DND-41 (cell line): ENCODE measurements at regions not wholly inside any gene's neighbourhood (a gene's known extent, or its start where the extent isn't known, plus 50 kb on each side); places are given as distances from the start of the nearest gene placed in this dataset.

Experiments
- ATAC-seq: fragments of 200-7000 bp; cut with Tn5 transposase; 3 replicates; pipeline ENCODE4 v1.9.1; 2021; ENCODE audit warnings: low read depth; ENCODE audit not compliant: insufficient read depth
- DNase-seq: peaks from one replicate; pipeline ENCODE4 v3.0.0-alpha.2; 2020
- H2AFZ ChIP-seq: 2 replicates; pipeline ENCODE4 v1.6.0; 2012; ENCODE audit warnings: low read depth, low read length
- H3K27ac ChIP-seq: 2 replicates; pipeline ENCODE4 v1.5.1; 2012; ENCODE audit warnings: low read length, inconsistent platforms
- H3K27me3 ChIP-seq: fragments of 200-600 bp; sonication (generic); 2 replicates; pipeline ENCODE4 v1.6.0; 2012; ENCODE audit warnings: low read length, mild to moderate bottlenecking, inconsistent platforms; ENCODE audit not compliant: insufficient read depth, poor library complexity
- H3K36me3 ChIP-seq: 2 replicates; pipeline ENCODE4 v1.5.1; 2012; ENCODE audit warnings: low read length, inconsistent platforms; ENCODE audit not compliant: insufficient read depth
- H3K4me1 ChIP-seq: 2 replicates; pipeline ENCODE4 v1.5.1; 2012; ENCODE audit warnings: mild to moderate bottlenecking, low read length; ENCODE audit not compliant: insufficient read depth
- H3K4me2 ChIP-seq: 2 replicates; pipeline ENCODE4 v1.6.0; 2012; ENCODE audit warnings: mild to moderate bottlenecking, moderate library complexity, low read length, inconsistent platforms; ENCODE audit not compliant: insufficient read depth
- H3K4me3 ChIP-seq, 2 experiments: fragments of 200-600 bp in 1 of 2; shearing (Covaris generic) in 1 of 2; 2 replicates each; pipeline ENCODE4 v1.5.1; 2012 to 2016; ENCODE audit warnings: inconsistent platforms in 2 of 2, low read length in 2 of 2, mild to moderate bottlenecking in 2 of 2, low read depth in 1 of 2, moderate library complexity in 1 of 2
- H3K79me2 ChIP-seq: 2 replicates; pipeline ENCODE4 v1.6.0; 2012; ENCODE audit warnings: low read length, inconsistent platforms; ENCODE audit not compliant: insufficient read depth
- H3K9ac ChIP-seq: 2 replicates; pipeline ENCODE4 v1.6.0; 2012; ENCODE audit warnings: low read depth, mild to moderate bottlenecking, inconsistent platforms, low read length, moderate library complexity
- H3K9me3 ChIP-seq: 2 replicates; pipeline ENCODE4 v1.5.1; 2012; ENCODE audit warnings: low read length, moderate library complexity, mild to moderate bottlenecking, inconsistent platforms; ENCODE audit not compliant: insufficient read depth, severe bottlenecking
- H4K20me1 ChIP-seq: 2 replicates; pipeline ENCODE4 v1.6.0; 2012; ENCODE audit warnings: low read length; ENCODE audit not compliant: insufficient read depth
- CTCF ChIP-seq: IDR thresholded peaks from 2 replicates; pipeline ENCODE4 v1.5.1; 2012; ENCODE audit warnings: borderline replicate concordance, low read length, moderate library complexity, mild to moderate bottlenecking; ENCODE audit not compliant: poor library complexity, severe bottlenecking; ENCODE audit errors: extremely low read depth
- EZH2 ChIP-seq: IDR thresholded peaks from 3 replicates; pipeline ENCODE4 v1.6.1; 2012; ENCODE audit warnings: borderline replicate concordance, low read depth, mild to moderate bottlenecking, moderate library complexity, low read length, inconsistent platforms; ENCODE audit not compliant: severe bottlenecking

- no peak overlapping the region for H3K4me3 ChIP-seq
- peaks cover 13% of the 10 kb centered on the region for H3K4me1 ChIP-seq
- H3K9ac ChIP-seq = no peak overlapping the region
- no peak overlapping the region for H3K4me2 ChIP-seq
- DNase-seq (no peak), ATAC-seq (no peak)
- H3K9me3 ChIP-seq = no peaks in the 10 kb centered on the region
- no peaks in the 10 kb centered on the region for H3K36me3 ChIP-seq
- TF ChIP-seq CTCF = no peak
- TF ChIP-seq EZH2 = no peak
- H3K27me3 ChIP-seq = no peaks in the 10 kb centered on the region
- no peaks in the 10 kb centered on the region for H3K79me2 ChIP-seq
- H2AFZ ChIP-seq = no peak overlapping the region
- H3K27ac ChIP-seq = no peak overlapping the region
- H4K20me1 ChIP-seq = no peaks in the 10 kb centered on the region
These were observed 198.0 kb upstream of the EPHA5 start for GRCh38 chr4:65868096-65868824.

- peaks cover 6% of the 10 kb centered on the region for H3K4me1 ChIP-seq
- H3K36me3 ChIP-seq = no peaks in the 10 kb centered on the region
- H3K4me2 ChIP-seq = no peak overlapping the region
- H3K9ac ChIP-seq = no peak overlapping the region
- no peak overlapping the region for H2AFZ ChIP-seq
- TF ChIP-seq EZH2 (no peak), CTCF (peak; percentile 39)
- no peaks in the 10 kb centered on the region for H3K9me3 ChIP-seq
- no peak for ATAC-seq
- H4K20me1 ChIP-seq = no peaks in the 10 kb centered on the region
- no peak for DNase-seq
- H3K27ac ChIP-seq = no peak overlapping the region
- H3K27me3 ChIP-seq = no peaks in the 10 kb centered on the region
- no peak overlapping the region for H3K4me3 ChIP-seq
- no peaks in the 10 kb centered on the region for H3K79me2 ChIP-seq
These were observed 195.2 kb upstream of the EPHA5 start for GRCh38 chr4:65865489-65865888.

GRCh38 chr4:65861993-65862392 is 191.7 kb upstream of the EPHA5 start:
- H3K9ac ChIP-seq = no peak overlapping the region
- TF ChIP-seq CTCF (no peak), EZH2 (no peak)
- no peak overlapping the region for H3K4me2 ChIP-seq
- no peak overlapping the region for H3K27ac ChIP-seq
- ATAC-seq (no peak), DNase-seq (no peak)
- no peaks in the 10 kb centered on the region for H3K79me2 ChIP-seq
- H2AFZ ChIP-seq = no peak overlapping the region; the same call in 1 of the 2 replicates
- no peaks in the 10 kb centered on the region for H3K27me3 ChIP-seq
- H3K4me1 ChIP-seq = no peaks in the 10 kb centered on the region
- H3K36me3 ChIP-seq = no peaks in the 10 kb centered on the region
- H4K20me1 ChIP-seq = no peaks in the 10 kb centered on the region
- no peaks in the 10 kb centered on the region for H3K9me3 ChIP-seq
- no peak overlapping the region for H3K4me3 ChIP-seq
